SKM-1 treated with dmso at 0.1 percent for 144 hours (cell line): ENCODE measurements at regions not wholly inside any gene's neighbourhood (a gene's known extent, or its start where the extent isn't known, plus 50 kb on each side); places are given as distances from the start of the nearest gene placed in this dataset.

ENCODE experiments used
- DNase-seq: peaks from one replicate; lab custom pipeline; 2025; ENCODE audit not compliant: unreplicated experiment; lab: John Stamatoyannopoulos, UW

GRCh38 chr14:76599559-76600287 is 161.5 kb upstream of the VASH1 start:
- DNase-seq, result no peak

GRCh38 chr14:76603713-76604112 is 157.6 kb upstream of the VASH1 start:
- no peak for DNase-seq

GRCh38 chr14:76607510-76607909 is 153.8 kb upstream of the VASH1 start:
- no peak for DNase-seq

- no peak for DNase-seq
These were observed 148.6 kb upstream of the VASH1 start for GRCh38 chr14:76612654-76613053.

- DNase-seq, result no peak
These were observed 147.7 kb upstream of the VASH1 start for GRCh38 chr14:76613616-76614015.

GRCh38 chr14:76615331-76615730 is 145.9 kb upstream of the VASH1 start:
- no peak for DNase-seq

GRCh38 chr14:76617440-76617839 is 143.8 kb upstream of the VASH1 start:
- no peak for DNase-seq

- no peak for DNase-seq
These were observed 124.7 kb upstream of the VASH1 start for GRCh38 chr14:76636602-76637001.

GRCh38 chr14:76638841-76639240 is 122.4 kb upstream of the VASH1 start:
- DNase-seq, result no peak

GRCh38 chr14:76639606-76640229 is 121.5 kb upstream of the VASH1 start:
- no peak for DNase-seq

- no peak for DNase-seq
These were observed 120.3 kb upstream of the VASH1 start for GRCh38 chr14:76640923-76641395.

GRCh38 chr14:76641541-76641940 is 119.7 kb upstream of the VASH1 start:
- no peak for DNase-seq

GRCh38 chr14:76643887-76644286 is 117.4 kb upstream of the VASH1 start:
- no peak for DNase-seq

- peak; percentile 10 for DNase-seq
These were observed 116.3 kb upstream of the VASH1 start for GRCh38 chr14:76644855-76645518.

GRCh38 chr14:76647697-76648298 is 113.5 kb upstream of the VASH1 start:
- DNase-seq, result peak; percentile 9

- no peak for DNase-seq
These were observed 109.7 kb upstream of the VASH1 start for GRCh38 chr14:76651410-76652055.

GRCh38 chr14:76653875-76654572 is 107.2 kb upstream of the VASH1 start:
- DNase-seq, result no peak

- DNase-seq, result no peak
These were observed 106.6 kb upstream of the VASH1 start for GRCh38 chr14:76654573-76655108.

- no peak for DNase-seq
These were observed 105.9 kb upstream of the VASH1 start for GRCh38 chr14:76655331-76655730.

GRCh38 chr14:76656592-76656991 is 104.7 kb upstream of the VASH1 start:
- no peak for DNase-seq
